AG09319 (cell line): ENCODE measurements at regions not wholly inside any gene's neighbourhood (a gene's known extent, or its start where the extent isn't known, plus 50 kb on each side); places are given as distances from the start of the nearest gene placed in this dataset.

Experiments used
- DNase-seq: peaks from one replicate; pipeline ENCODE4 v3.0.0-alpha.2; 2010; ENCODE audit warnings: low read depth; ENCODE audit errors: extremely low read depth
- TF ChIP-seq, protein P1 (sequence below): IDR thresholded peaks from 2 replicates; pipeline ENCODE4 v1.5.1; 2011; ENCODE audit warnings: low read depth, mild to moderate bottlenecking, inconsistent platforms, low read length, moderate library complexity

DNA sequence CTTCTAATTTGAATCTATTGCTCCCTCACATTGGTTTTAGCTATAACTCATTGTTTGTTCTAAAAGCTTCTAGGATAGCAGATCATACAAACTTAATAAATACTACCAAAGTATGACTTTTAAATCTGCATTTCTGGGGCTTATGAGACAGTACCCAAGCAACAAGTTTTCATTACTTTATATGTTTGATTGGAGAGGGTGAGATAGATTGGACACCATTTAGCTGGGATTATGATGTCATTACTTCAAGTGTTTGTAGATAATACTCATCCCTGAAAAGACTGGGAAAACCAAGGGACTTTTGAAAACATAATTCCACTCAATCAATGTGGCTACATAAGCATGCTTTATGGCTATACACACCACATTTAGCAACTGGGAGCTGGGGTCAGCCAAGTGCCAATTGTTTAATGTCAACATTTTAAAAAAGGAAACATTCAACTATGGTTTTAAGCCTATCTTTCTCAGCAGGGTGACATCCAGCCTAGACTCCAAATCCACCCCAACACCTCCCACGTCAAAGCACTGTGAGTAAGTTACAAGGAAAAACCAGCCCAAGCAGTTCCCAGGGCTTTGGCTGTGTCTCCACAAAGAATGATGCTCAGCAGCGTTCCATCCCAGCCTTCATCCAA is 119.9 kb downstream of the ETAA1 start:
- DNase-seq: peak; percentile 73
- TF ChIP-seq, protein P1, sequence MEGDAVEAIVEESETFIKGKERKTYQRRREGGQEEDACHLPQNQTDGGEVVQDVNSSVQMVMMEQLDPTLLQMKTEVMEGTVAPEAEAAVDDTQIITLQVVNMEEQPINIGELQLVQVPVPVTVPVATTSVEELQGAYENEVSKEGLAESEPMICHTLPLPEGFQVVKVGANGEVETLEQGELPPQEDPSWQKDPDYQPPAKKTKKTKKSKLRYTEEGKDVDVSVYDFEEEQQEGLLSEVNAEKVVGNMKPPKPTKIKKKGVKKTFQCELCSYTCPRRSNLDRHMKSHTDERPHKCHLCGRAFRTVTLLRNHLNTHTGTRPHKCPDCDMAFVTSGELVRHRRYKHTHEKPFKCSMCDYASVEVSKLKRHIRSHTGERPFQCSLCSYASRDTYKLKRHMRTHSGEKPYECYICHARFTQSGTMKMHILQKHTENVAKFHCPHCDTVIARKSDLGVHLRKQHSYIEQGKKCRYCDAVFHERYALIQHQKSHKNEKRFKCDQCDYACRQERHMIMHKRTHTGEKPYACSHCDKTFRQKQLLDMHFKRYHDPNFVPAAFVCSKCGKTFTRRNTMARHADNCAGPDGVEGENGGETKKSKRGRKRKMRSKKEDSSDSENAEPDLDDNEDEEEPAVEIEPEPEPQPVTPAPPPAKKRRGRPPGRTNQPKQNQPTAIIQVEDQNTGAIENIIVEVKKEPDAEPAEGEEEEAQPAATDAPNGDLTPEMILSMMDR: no peak

DNA sequence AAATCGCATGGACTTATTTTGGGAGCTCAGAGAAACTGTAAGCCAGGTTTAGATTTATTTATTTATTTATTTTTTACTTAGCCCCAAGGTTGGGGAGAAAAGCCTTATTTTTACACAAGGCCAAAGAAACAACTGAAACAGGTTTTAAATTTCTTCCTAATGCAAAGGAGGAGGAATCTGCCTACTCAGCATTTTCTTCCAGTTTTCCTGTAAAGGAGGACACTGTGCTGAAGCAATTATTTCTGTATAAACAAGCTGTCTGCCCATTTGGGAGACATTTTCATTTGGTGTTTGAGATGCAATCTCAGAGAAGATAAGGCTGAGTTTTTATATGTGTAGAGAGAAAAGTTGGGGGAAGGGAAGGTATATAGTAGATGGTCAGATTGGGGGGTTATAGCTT is 125.0 kb downstream of the ETAA1 start:
- TF ChIP-seq, protein P1: no peak

DNA sequence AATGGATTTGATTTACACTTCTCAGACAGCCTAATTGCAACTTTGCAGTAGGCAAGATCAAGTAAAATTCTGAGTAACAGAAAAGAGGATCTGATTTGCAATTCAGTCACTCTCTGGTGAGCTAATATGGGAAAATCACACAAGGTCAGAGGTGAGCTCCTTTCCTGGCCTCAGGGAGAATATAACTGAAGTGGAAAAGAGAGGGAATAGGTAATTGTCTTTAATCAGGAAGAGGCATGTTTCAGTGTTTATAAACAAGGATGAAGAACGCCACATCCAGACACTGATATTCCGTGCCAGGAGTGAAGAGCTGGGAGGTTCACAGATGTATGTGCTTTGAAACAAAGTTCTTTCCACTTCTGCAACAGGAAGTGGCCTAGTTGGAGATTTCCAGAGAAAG is 127.1 kb downstream of the ETAA1 start:
- TF ChIP-seq, protein P1: no peak
- no peak for DNase-seq

More for the DNA sequence above, 125.0 kb downstream of the ETAA1 start:
- DNase-seq: no peak

DNA sequence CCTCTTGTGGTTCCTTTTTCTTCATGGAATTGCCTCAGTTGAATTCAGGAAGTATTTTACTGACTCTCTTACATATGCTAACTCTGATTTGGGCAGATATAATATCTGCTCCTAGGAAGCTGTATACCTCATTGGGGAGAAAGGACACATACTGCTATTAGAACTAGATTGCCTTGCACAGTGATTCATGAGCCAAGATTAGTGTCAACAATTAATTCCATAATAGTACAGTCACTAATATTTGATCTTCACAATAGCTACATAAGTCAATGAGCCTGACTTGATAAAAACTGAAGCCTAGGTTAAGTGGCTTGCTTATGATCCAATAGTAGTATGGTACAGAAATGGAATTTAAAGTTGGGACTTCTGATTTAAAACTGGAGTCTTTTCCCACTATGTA is 127.6 kb downstream of the ETAA1 start:
- TF ChIP-seq, protein P1: no peak
- no peak for DNase-seq

DNA sequence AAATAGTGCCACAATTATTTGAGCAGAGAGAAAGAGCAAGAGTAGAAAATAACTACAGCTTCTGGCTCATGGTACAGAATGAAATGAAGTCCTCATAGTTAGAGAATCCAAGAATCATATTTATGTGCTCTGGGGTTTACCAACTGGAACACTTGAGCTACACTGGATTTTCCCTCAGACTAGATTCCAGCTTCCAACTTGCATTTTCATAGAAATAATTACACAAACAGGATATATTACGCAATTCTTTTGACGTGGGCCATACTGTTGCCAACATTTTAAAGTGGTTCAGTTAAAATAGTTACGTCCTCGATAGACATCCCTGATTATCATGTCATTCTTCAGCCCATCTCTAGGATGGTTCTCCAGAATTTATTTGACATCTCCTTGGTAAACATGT is 129.2 kb downstream of the ETAA1 start:
- no peak for DNase-seq
- TF ChIP-seq, protein P1: no peak

DNA sequence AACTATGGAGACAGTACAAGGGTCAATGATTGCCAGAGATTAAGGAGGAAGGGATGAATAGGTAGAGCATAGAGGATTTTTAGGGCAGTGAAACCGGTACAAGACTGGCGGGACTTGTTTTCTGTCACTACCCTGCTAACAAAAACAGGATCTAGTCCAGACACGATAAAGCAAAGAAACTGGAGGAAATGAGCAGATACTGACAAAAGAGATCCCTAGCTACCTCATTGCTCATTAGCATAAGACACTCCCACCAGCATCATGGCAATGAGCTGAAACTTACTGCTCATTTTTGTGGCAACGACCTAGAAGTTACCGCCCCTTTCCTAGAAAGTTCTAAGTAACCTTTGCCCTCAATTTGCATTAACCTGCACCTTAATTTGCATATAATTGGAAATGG is 131.2 kb downstream of the ETAA1 start:
- TF ChIP-seq, protein P1: no peak
- DNase-seq: no peak

DNA sequence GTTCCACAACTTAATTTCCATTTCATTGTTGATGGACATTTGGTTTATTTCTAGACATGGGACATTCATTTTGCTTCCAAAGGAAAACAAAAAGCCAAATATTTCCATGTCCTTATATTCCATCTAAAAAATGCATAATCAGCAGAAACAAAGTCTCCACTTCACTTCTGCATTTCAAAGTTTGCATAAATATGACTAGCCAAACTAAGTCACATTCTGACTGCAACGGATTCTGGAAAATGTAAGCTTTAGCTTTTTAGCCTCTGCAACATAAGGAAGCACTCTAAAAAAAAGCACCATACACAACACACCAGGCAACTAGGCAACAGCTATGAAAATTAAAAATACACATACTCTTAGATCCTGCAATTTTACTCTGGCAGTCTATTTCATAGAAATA is 135.3 kb downstream of the ETAA1 start:
- TF ChIP-seq, protein P1: no peak
- no peak for DNase-seq
